GM12878 (cell line): ENCODE measurements at regions not wholly inside any gene's neighbourhood (a gene's known extent, or its start where the extent isn't known, plus 50 kb on each side); places are given as distances from the start of the nearest gene placed in this dataset.

Source experiments
- ATAC-seq: fragments of 200-7000 bp; cut with Tn5 transposase; 3 replicates; pipeline ENCODE4 v1.9.1; 2020; ENCODE audit warnings: mild to moderate bottlenecking, moderate library complexity
- BruUV-seq: library from RNA; stranded (reverse); fragments of 400-500 nt; replicated peaks from 2 replicates; lab custom pipeline; 2021; lab: Mats Ljungman, UMichigan
- CTCF ChIA-PET: fragments of 300-600 bp; sonication (Branson Sonifier 250); formaldehyde crosslinking; extraction: SDS; loops from one replicate; lab custom pipeline; 2021; ENCODE audit warnings: inconsistent platforms; lab: Yijun Ruan, JAX
- POLR2A ChIA-PET: fragments of 350-600 bp; formaldehyde crosslinking; extraction: SDS; loops from one replicate; lab custom pipeline; 2021; ENCODE audit warnings: inconsistent platforms; lab: Charles Lee
- RAD21 ChIA-PET: fragments of 300-600 bp; sonication (Branson Sonifier 250); formaldehyde crosslinking; loops from one replicate; lab custom pipeline; 2023; ENCODE audit warnings: antibody characterized with exemption; ENCODE audit not compliant: unreplicated experiment; lab: Charles Lee
- SMC1A ChIA-PET: fragments of 300-600 bp; sonication (Branson Sonifier 250); formaldehyde crosslinking; loops from one replicate; lab custom pipeline; 2023; ENCODE audit not compliant: unreplicated experiment, uncharacterized antibody; lab: Charles Lee
- DNase-seq: peaks from one replicate; pipeline ENCODE4 v3.0.0-alpha.2; 2011; ENCODE audit warnings: low read depth, low spot score
- FAIRE-seq: peaks from 3 replicates; lab custom pipeline; 2011; peaks lifted over from hg19 to GRCh38; lab: Jason Lieb, UNC
- H2AFZ ChIP-seq: 2 replicates; pipeline ENCODE4 v1.6.0; 2011; ENCODE audit warnings: low read depth, low read length, control low read depth; ENCODE audit not compliant: control insufficient read depth
- H3K27ac ChIP-seq: 2 replicates; pipeline ENCODE4 v1.5.1; 2011; ENCODE audit warnings: control low read depth; ENCODE audit not compliant: control insufficient read depth, insufficient read depth
- H3K27me3 ChIP-seq, 2 experiments: replicated peaks in 1 of 2; 2 replicates each; pipeline versions ENCODE4 v1.6.0 to v1.6.1; 2011; ENCODE audit warnings: low read length in 1 of 2; ENCODE audit not compliant: control insufficient read depth in 2 of 2, insufficient read depth in 2 of 2
- H3K36me3 ChIP-seq, 2 experiments: 2 replicates each; pipeline ENCODE4 v1.5.1; 2011; ENCODE audit warnings: low read length in 1 of 2; ENCODE audit not compliant: control insufficient read depth in 2 of 2, insufficient read depth in 2 of 2
- H3K4me1 ChIP-seq: 2 replicates; pipeline ENCODE4 v1.6.1; 2011; ENCODE audit warnings: mild to moderate bottlenecking, low read length, moderate library complexity, mixed read lengths; ENCODE audit not compliant: control insufficient read depth, insufficient read depth
- H3K4me2 ChIP-seq: 2 replicates; pipeline ENCODE4 v1.6.0; 2011; ENCODE audit warnings: control low read depth; ENCODE audit not compliant: control insufficient read depth, insufficient read depth
- H3K4me3 ChIP-seq: fragments of 200-600 bp; sonication (generic); 2 replicates; pipeline ENCODE4 v1.5.1; 2016
- H3K79me2 ChIP-seq: 2 replicates; pipeline ENCODE4 v1.6.0; 2011; ENCODE audit warnings: low read length; ENCODE audit not compliant: control insufficient read depth, insufficient read depth
- H3K9ac ChIP-seq: 2 replicates; pipeline ENCODE4 v1.8.0; 2011; ENCODE audit warnings: low read length, control low read depth, mixed read lengths; ENCODE audit not compliant: control insufficient read depth, insufficient read depth
- H3K9me3 ChIP-seq: replicated peaks from 3 replicates; pipeline ENCODE4 v1.5.1; 2011; ENCODE audit warnings: mild to moderate bottlenecking, low read length; ENCODE audit not compliant: control insufficient read depth, insufficient read depth
- H4K20me1 ChIP-seq: 2 replicates; pipeline ENCODE4 v1.6.0; 2011; ENCODE audit not compliant: control insufficient read depth, insufficient read depth
- ATF3 ChIP-seq: IDR thresholded peaks from 2 replicates; pipeline ENCODE4 v1.6.1; 2011; ENCODE audit warnings: low read depth, mild to moderate bottlenecking, low read length, moderate library complexity, borderline replicate concordance; ENCODE audit errors: extremely low read depth
- SMC3 ChIP-seq: IDR thresholded peaks from 2 replicates; pipeline ENCODE4 v1.6.1; 2011; ENCODE audit warnings: low read length, improper control_type of control experiment, borderline replicate concordance
- TCF12 ChIP-seq: IDR thresholded peaks from 2 replicates; pipeline ENCODE4 v1.6.1; 2011; ENCODE audit warnings: low read depth, mild to moderate bottlenecking, low read length
- WGBS: methylation state at CpG from one replicate; pipeline ENCODE4 v1.1.6; 2016; ENCODE audit warnings: low lambda C conversion rate; ENCODE audit not compliant: insufficient replicate concordance, insufficient coverage; ENCODE audit errors: missing lambda C conversion rate; 5-methylcytosine and 5-hydroxymethylcytosine counted together
- in situ Hi-C: fragments of 300-500 bp; cut with MboI; formaldehyde crosslinking; loops from 9 replicates; pipeline ENCODE4 v1.14.3; 2018; ENCODE audit warnings: mixed read lengths
- intact Hi-C: fragments of 100-400 bp; cut with micrococcal nuclease; formaldehyde crosslinking; loops from one replicate; pipeline ENCODE4 v1.14.2; 2022; ENCODE audit not compliant: unreplicated experiment
- TF ChIP-seq, protein P1 (sequence below): fragments of 450-650 bp; formaldehyde crosslinking; IDR thresholded peaks from 2 replicates; pipeline ENCODE4 v1.4.0; 2022; ENCODE audit warnings: mild to moderate bottlenecking, moderate library complexity

DNA sequence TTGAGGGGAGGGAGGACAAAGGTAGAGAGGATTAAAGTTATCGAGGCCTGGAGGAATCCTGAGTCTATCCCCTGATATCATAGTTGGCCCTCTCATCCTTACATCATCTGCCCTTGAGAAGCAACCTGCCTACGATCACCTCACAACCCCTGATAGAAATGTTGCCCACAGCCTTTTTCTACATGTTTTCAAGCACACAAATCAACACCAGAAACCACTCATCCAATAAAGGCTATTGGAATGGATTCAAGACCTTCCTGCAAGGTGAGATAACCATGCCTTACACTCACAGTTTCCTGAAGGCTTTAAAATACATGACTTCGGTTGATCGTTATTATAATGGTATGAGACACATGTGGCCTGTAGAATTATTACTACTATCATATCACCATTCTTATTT lies 175.7 kb upstream of the EGLN3 start:
- in situ Hi-C loops (no loop called here), intact Hi-C loops (no loop called here)
- Histone ChIP-seq H2AFZ (no peak overlapping the region), H3K79me2 (no peaks in the 10 kb centered on the region), H3K4me1 (no peaks in the 10 kb centered on the region), H3K27ac (no peak overlapping the region)
- POLR2A ChIA-PET: no interaction called here
- 0% methylated on average over 4 of the region's 4 CpGs for WGBS
- ATAC-seq: no peak
- RAD21 ChIA-PET: no interaction called here
- no TSS peak for BruUV-seq
- no peak for DNase-seq
- TF ChIP-seq SMC3 (no peak), ATF3 (no peak), TCF12 (no peak)
- TF ChIP-seq, protein P1, sequence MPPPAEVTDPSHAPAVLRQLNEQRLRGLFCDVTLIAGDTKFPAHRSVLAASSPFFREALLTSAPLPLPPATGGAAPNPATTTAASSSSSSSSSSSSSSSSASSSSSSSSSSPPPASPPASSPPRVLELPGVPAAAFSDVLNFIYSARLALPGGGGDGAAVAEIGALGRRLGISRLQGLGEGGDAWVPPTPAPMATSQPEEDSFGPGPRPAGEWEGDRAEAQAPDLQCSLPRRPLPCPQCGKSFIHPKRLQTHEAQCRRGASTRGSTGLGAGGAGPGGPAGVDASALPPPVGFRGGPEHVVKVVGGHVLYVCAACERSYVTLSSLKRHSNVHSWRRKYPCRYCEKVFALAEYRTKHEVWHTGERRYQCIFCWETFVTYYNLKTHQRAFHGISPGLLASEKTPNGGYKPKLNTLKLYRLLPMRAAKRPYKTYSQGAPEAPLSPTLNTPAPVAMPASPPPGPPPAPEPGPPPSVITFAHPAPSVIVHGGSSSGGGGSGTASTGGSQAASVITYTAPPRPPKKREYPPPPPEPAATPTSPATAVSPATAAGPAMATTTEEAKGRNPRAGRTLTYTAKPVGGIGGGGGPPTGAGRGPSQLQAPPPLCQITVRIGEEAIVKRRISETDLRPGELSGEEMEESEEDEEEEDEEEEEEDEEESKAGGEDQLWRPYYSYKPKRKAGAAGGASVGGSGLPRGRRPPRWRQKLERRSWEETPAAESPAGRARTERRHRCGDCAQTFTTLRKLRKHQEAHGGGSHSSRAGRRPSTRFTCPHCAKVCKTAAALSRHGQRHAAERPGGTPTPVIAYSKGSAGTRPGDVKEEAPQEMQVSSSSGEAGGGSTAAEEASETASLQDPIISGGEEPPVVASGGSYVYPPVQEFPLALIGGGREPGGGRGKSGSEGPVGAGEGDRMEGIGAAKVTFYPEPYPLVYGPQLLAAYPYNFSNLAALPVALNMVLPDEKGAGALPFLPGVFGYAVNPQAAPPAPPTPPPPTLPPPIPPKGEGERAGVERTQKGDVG: no peak
- TF ChIP-seq, all 136 proteins: peak for 0
- no peak overlapping the region for H3K4me3 ChIP-seq
- no peaks in the 10 kb centered on the region for H3K9me3 ChIP-seq
- no peaks in the 10 kb centered on the region for H3K36me3 ChIP-seq
- no peaks in the 10 kb centered on the region; a peak in 1 of 4 replicates for H3K27me3 ChIP-seq
- H3K4me2 ChIP-seq: no peak overlapping the region
- ChIA-PET SMC1A (interaction anchor here (1.6 to 2.4 kb wide), 3 partner anchors 28 to 100 kb away, joined by 4 to 9 read pairs (median 7); no protein-coding TSS in a partner anchor), CTCF (interaction anchor here (1.0 to 3.0 kb wide), 6 partner anchors 8 to 279 kb away, joined by 3 to 13 read pairs (median 4); no protein-coding TSS in a partner anchor)
- H4K20me1 ChIP-seq: no peaks in the 10 kb centered on the region
- FAIRE-seq: no peak
- no peak overlapping the region for H3K9ac ChIP-seq
